Prostate gland (tissue), 2 donors: ENCODE measurements at regions not wholly inside any gene's neighbourhood (a gene's known extent, or its start where the extent isn't known, plus 50 kb on each side); places are given as distances from the start of the nearest gene placed in this dataset.

Experiments
- DNase-seq: peaks from one replicate; pipeline ENCODE4 v3.0.0-alpha.2; 2019; ENCODE audit warnings: low spot score
- H3K27ac ChIP-seq, 2 donors: fragments of 200-600 bp; sonication (generic); 2 replicates each; pipeline ENCODE4 v1.5.1; 2017 to 2019
- H3K27me3 ChIP-seq: fragments of 200-600 bp; sonication (generic); replicated peaks from 2 replicates; pipeline ENCODE4 v1.5.1; 2019; ENCODE audit not compliant: insufficient read depth
- H3K36me3 ChIP-seq, 2 donors: fragments of 200-600 bp; sonication (generic); 1 replicate in 1 of 2; 2 replicates in 1 of 2; pipeline versions ENCODE4 v1.5.1 to v1.8.1; 2017 to 2019
- H3K4me1 ChIP-seq: fragments of 200-600 bp; sonication (generic); replicated peaks from 2 replicates; pipeline ENCODE4 v1.5.1; 2019
- H3K4me3 ChIP-seq, 2 donors: fragments of 200-600 bp; sonication (generic); 2 replicates each; pipeline ENCODE4 v1.5.1; 2017 to 2019
- H3K9me3 ChIP-seq: fragments of 200-600 bp; sonication (generic); 2 replicates; pipeline ENCODE4 v1.5.1; 2017
- CTCF ChIP-seq, 4 experiments: fragments of 200-600 bp in 2 of 4; fragments of 450-650 bp in 2 of 4; sonication (generic) in 2 of 4; IDR thresholded peaks; 1 replicate in 3 of 4; 2 replicates in 1 of 4; pipeline ENCODE4 v1.5.1; 2016 to 2019; ENCODE audit warnings: antibody characterized with exemption in 4 of 4, mild to moderate bottlenecking in 2 of 4, moderate library complexity in 2 of 4
- POLR2A ChIP-seq: fragments of 450-650 bp; IDR thresholded peaks from one replicate; pipeline ENCODE4 v1.6.1; 2016; ENCODE audit warnings: antibody characterized with exemption, mild to moderate bottlenecking
- POLR2AphosphoS5 ChIP-seq: sonication (generic); formaldehyde crosslinking; IDR thresholded peaks from one replicate; pipeline ENCODE4 v1.6.1; 2017; ENCODE audit warnings: antibody characterized with exemption
- WGBS: methylation state at CpG from one replicate; pipeline ENCODE4 v1.1.5; 2018; 5-methylcytosine and 5-hydroxymethylcytosine counted together
- intact Hi-C: fragments of 100-400 bp; cut with DNase I; formaldehyde crosslinking; loops from one replicate; pipeline ENCODE4 v1.14.2; 2022

- Histone ChIP-seq H3K27me3 (no peaks in the 10 kb centered on the region), H3K36me3 (no peaks in the 10 kb centered on the region), H3K4me3 (no peak overlapping the region), H3K27ac (no peak overlapping the region), H3K9me3 (no peaks in the 10 kb centered on the region), H3K4me1 (no peaks in the 10 kb centered on the region)
- intact Hi-C loops: no loop called here
- no peak for TF ChIP-seq POLR2A
- no peak for TF ChIP-seq POLR2AphosphoS5
- no peak for TF ChIP-seq CTCF (IDR thresholded peaks at IDR 0.05)
- DNase-seq: no peak
These were observed 91.8 kb upstream of the OR13F1 start for GRCh38 chr9:104412238-104412637.

GRCh38 chr9:104416470-104416869 is 87.6 kb upstream of the OR13F1 start:
- Histone ChIP-seq H3K9me3 (no peaks in the 10 kb centered on the region), H3K4me3 (no peak overlapping the region), H3K27me3 (no peaks in the 10 kb centered on the region), H3K27ac (no peak overlapping the region), H3K4me1 (no peaks in the 10 kb centered on the region), H3K36me3 (no peaks in the 10 kb centered on the region)
- DNase-seq: no peak
- no peak for TF ChIP-seq POLR2AphosphoS5
- TF ChIP-seq POLR2A: no peak
- no peak for TF ChIP-seq CTCF (IDR thresholded peaks at IDR 0.05)
- intact Hi-C loops: no loop called here

GRCh38 chr9:104417296-104417695 is 86.8 kb upstream of the OR13F1 start:
- no peaks in the 10 kb centered on the region for H3K36me3 ChIP-seq
- no peaks in the 10 kb centered on the region for H3K9me3 ChIP-seq
- TF ChIP-seq CTCF (IDR thresholded peaks at IDR 0.05): no peak
- TF ChIP-seq POLR2AphosphoS5: no peak
- no peak for TF ChIP-seq POLR2A
- 83% methylated on average over 1 of the region's 1 CpG for whole genome bisulfite sequencing
- H3K27me3 ChIP-seq: no peaks in the 10 kb centered on the region
- no peak overlapping the region for H3K4me3 ChIP-seq
- intact Hi-C loops: no loop called here
- no peak for DNase-seq
- no peaks in the 10 kb centered on the region for H3K4me1 ChIP-seq
- H3K27ac ChIP-seq: no peak overlapping the region

- Histone ChIP-seq H3K27me3 (no peaks in the 10 kb centered on the region), H3K4me1 (no peaks in the 10 kb centered on the region), H3K36me3 (no peaks in the 10 kb centered on the region), H3K4me3 (no peak overlapping the region), H3K27ac (no peak overlapping the region), H3K9me3 (no peaks in the 10 kb centered on the region)
- WGBS: 78% methylated on average over 2 of the region's 2 CpGs
- TF ChIP-seq CTCF (IDR thresholded peaks at IDR 0.05): no peak
- no peak for TF ChIP-seq POLR2A
- no peak for TF ChIP-seq POLR2AphosphoS5
- no peak for DNase-seq
- intact Hi-C loops: no loop called here
These were observed 75.0 kb upstream of the OR13F1 start for GRCh38 chr9:104429031-104429546.

GRCh38 chr9:104435059-104435458 is 69.0 kb upstream of the OR13F1 start:
- H3K4me3 ChIP-seq: no peak overlapping the region
- intact Hi-C loops: no loop called here
- DNase-seq: no peak
- no peaks in the 10 kb centered on the region for H3K27me3 ChIP-seq
- no peaks in the 10 kb centered on the region for H3K4me1 ChIP-seq
- no peak overlapping the region for H3K27ac ChIP-seq
- H3K36me3 ChIP-seq: no peaks in the 10 kb centered on the region
- WGBS: 74% methylated on average over 4 of the region's 4 CpGs
- no peak for TF ChIP-seq POLR2A
- no peak for TF ChIP-seq POLR2AphosphoS5
- no peak for TF ChIP-seq CTCF (IDR thresholded peaks at IDR 0.05)
- H3K9me3 ChIP-seq: no peaks in the 10 kb centered on the region
